Adrenal gland (tissue), 5 donors: ENCODE measurements at regions not wholly inside any gene's neighbourhood (a gene's known extent, or its start where the extent isn't known, plus 50 kb on each side); places are given as distances from the start of the nearest gene placed in this dataset.

Source experiments
- POLR2A ChIP-seq, 2 donors: fragments of 450-650 bp; IDR thresholded peaks; one replicate each; pipeline ENCODE4 v1.6.1; 2017; ENCODE audit warnings: antibody characterized with exemption in 2 of 2, mild to moderate bottlenecking in 2 of 2, moderate library complexity in 1 of 2
- TF ChIP-seq, protein P1 (sequence below), 6 experiments: fragments of 450-650 bp in 4 of 6; fragments of 200-600 bp in 2 of 6; sonication (generic) in 1 of 6; IDR thresholded peaks; 1 replicate in 5 of 6; 2 replicates in 1 of 6; pipeline versions ENCODE4 v1.5.1 to v1.8.0; 2016 to 2021; ENCODE audit warnings: antibody characterized with exemption in 6 of 6, mild to moderate bottlenecking in 2 of 6, moderate library complexity in 1 of 6
- donor health status: DM: no; HTN: no; CAD: no.

DNA sequence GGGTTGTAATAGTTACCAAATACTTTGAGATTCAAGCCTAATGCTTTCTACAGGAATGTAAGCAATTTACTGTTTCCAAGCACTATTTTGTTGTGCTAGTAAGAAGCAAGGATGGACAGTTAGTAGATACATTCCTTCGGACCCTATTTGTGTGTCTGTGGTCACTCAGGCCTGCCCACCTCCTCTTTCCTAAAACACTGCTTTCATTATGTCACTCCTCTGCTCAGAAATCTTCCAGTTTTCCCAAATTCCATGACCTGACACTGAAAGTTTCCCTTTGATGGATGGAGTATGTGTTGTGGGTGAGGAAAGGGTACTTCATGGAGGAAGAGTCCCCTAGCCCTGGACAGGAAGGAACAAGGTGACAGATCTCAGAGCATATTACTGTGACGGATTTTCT, 141.1 kb downstream of the DISP1 start:
- no peak for TF ChIP-seq POLR2A (IDR thresholded peaks at IDR 0.05)
- TF ChIP-seq, protein P1, sequence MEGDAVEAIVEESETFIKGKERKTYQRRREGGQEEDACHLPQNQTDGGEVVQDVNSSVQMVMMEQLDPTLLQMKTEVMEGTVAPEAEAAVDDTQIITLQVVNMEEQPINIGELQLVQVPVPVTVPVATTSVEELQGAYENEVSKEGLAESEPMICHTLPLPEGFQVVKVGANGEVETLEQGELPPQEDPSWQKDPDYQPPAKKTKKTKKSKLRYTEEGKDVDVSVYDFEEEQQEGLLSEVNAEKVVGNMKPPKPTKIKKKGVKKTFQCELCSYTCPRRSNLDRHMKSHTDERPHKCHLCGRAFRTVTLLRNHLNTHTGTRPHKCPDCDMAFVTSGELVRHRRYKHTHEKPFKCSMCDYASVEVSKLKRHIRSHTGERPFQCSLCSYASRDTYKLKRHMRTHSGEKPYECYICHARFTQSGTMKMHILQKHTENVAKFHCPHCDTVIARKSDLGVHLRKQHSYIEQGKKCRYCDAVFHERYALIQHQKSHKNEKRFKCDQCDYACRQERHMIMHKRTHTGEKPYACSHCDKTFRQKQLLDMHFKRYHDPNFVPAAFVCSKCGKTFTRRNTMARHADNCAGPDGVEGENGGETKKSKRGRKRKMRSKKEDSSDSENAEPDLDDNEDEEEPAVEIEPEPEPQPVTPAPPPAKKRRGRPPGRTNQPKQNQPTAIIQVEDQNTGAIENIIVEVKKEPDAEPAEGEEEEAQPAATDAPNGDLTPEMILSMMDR (IDR thresholded peaks at IDR 0.05), result no peak
